22Rv1 (cell line): ENCODE measurements at regions not wholly inside any gene's neighbourhood (a gene's known extent, or its start where the extent isn't known, plus 50 kb on each side); places are given as distances from the start of the nearest gene placed in this dataset.

ENCODE experiments used
- CTCF ChIP-seq: fragments of 450-650 bp; IDR thresholded peaks from 2 replicates; pipeline ENCODE4 v1.5.1; 2017; ENCODE audit warnings: mild to moderate bottlenecking
- ZFX ChIP-seq: fragments of 450-650 bp; IDR thresholded peaks from 2 replicates; pipeline ENCODE4 v1.6.1; 2017; ENCODE audit warnings: antibody characterized with exemption, borderline replicate concordance

- TF ChIP-seq CTCF (no peak), ZFX (no peak)
Measured at GRCh38 chr3:11739706-11740105, 96.0 kb upstream of the VGLL4 start.
